Pons (tissue), 1 donor: ENCODE measurements at regions not wholly inside any gene's neighbourhood (a gene's known extent, or its start where the extent isn't known, plus 50 kb on each side); places are given as distances from the start of the nearest gene placed in this dataset.

Experiments
- DNase-seq: peaks from one replicate; pipeline ENCODE4 v3.0.0-alpha.2; 2016; ENCODE audit warnings: low spot score

DNA sequence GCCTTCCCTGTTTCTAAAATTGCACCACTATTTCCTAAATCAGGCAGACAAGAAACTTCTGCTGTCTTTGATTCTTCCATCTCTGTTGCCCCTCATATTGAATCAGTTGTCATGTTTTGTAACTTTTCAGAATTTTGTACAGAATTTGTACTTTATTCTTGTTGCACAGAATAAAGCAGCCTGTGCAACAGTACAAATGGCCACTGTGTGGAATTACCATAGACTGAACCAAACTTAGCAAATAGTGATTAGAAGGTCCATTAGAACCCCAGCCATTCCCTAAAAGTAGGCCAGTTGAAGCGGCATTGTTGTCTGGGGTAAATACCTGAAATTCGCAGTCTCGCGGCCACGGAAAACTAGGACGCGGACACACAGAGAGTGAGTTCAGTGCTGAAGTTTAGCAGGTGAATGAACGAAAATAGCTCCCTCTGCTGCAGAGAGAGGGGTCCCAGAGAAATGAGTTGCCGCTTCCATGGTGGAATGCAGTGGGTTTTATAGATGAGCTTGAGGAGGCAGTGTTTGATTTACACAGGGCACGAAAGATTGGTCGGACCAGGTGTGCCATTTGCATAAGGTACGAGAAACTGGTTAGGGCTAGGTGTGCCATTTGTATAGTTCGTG is 71.8 kb downstream of the C4orf33 start:
- DNase-seq = no peak

DNA sequence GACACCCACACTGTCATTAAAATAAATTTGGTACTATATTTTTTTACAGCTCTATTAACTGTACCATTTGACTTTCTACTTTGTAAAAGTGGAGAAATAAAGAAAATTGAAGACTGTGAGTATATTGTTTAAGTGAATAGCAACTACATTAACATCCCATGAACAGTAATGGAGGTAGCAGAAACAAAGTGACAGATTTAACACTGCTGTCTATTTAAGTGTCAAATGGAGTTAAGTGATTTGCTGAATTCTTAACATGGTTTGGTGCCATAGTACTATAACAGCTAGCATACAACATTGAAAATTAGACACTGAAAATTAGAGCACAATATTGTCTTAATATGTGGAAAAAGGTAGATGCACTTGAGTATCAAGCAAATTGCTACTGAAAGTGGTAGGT is 76.2 kb downstream of the C4orf33 start:
- no peak for DNase-seq

DNA sequence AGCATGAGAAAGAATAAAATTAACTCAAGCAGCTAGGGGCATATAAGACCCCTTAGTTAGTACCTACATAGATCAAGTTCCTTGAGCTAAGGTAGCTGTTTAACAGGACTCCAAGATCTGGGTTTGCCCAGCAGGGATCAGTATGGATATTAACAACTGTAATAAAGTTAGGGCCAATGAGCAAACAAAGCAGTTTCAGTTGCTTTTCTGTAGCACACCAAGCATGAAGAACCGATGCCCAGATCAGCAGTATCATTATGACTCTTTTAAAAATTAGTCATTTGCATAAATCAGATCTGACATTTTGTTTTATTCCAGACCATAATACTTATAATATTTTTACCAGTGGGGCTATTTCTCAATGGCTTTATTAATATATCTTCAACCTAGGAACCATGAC is 80.9 kb downstream of the C4orf33 start:
- no peak for DNase-seq

DNA sequence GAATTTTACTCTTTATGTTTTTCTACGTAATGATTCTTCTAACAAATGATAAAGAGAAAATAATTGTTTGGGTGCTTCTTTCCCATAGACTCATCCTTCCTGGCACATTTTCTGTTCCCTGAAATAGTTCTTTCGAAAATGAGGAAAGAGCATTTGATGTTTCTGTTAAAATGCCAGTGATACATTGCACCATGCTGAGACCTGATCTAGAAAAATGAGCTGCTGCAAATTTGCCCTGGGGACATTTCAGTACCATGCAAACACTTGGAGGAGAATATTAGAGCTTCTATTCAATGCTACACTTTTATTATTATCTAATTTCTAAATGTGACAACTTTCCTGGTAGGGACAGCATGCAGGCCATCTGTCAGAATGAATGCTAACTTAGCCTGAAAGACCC is 83.3 kb downstream of the C4orf33 start:
- DNase-seq = peak; percentile 8

DNA sequence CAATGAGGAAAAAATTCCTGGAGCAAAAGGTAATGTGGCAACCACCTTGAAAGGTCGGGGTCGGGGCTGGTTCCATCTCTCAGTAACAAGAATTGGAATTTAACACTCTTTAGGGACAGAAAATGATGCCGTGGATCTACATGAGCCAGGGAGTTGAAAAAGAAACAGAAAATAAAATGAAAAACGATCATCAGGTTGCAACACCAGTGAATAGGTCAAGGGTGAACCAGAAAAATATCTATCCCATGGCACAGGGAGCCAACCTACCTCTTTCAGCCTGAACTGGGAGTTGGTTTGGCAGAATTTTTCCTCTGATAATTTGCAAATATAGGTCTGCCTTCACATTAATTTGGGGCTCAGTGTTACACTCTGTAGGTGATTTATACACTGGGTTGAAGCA is 93.7 kb downstream of the C4orf33 start:
- no peak for DNase-seq

DNA sequence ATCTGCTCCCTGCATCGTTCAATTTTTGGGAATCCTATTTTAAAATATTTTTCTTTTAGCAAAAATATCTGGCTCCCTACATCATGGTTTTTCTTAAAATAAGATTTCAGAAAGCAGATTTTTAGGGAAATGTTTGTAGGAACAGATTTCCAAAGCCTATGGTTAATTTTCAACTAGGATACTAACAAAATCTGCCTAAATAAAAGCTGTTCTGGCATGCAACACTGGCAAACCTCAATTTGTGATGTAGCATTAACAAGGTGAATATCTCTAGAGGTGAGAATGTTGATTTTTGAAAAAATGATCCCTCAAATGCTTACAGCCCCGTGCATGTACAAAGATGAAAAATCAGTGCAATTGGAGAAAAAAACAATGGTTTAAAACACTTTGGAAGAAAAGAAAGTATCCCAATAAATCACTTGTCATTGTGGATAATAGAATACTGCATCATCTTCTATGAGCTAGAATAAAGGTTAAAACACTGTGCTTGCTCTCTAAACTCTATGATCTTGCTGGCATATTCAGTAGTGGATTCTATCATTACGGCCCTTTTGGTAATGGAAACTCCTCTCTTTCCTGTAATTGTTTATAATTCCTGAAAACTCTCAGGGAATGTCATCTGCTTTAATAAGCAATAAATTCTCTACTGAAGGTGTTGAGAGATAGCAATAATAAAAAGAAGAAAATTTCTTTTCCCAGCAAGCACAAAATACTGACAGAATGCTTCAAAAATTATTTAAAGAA is 97.6 kb downstream of the C4orf33 start:
- DNase-seq = no peak

DNA sequence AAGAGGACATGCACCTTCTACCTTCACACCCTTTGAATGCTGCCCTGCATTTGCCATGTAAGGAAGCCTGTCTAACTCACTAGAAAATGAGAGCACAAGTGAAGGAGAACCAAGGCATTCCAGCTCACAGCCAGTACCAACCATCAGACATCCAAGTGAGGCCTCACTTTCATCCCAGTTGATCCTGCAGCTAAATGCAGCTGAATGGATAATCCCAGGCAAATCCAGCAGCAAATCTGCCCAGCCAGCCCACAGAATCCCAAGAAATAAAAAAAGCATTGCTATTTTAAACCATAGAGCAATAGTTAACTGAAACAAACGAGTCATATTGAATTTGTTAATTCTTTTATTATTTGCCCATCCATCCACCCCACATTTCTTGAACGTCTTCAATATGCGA is 112.5 kb downstream of the C4orf33 start:
- no peak for DNase-seq

DNA sequence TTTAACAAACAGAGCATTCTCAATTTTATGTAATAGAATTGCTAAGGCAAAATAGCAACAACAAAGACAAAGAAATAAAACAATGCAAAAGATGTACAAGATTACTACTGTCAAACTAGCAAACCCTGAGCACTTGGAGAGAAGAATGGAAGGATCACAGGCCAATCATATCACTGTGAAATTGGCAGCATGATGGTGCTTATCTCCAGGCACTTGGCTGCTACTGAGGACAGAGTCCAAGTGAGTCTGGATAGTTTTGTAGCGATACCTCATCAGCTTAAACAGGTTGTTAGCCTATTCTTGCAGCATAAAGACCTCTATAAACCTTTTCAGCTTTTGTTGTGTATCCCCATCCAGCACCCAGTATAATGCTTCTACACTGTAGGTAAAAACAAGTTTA is 117.7 kb downstream of the C4orf33 start:
- no peak for DNase-seq

DNA sequence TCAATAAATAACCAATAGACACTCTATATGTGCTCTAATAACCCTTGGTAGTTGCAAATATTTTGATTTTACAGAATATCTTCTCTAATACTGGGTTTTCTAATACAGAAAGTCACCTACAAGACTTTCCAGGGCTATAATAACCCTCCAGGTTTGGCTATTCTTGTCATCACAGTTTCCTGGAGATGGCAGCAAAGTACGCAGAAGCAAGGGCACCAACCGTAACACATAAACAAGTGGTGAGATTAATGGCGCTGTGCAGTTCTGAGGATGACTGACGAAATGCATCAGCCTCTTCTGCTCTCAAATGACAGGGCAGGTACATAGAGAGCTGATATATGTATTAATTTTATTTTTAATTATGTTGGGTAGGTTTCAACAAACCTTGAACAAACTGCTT is 122.4 kb downstream of the C4orf33 start:
- DNase-seq = peak; percentile 64

DNA sequence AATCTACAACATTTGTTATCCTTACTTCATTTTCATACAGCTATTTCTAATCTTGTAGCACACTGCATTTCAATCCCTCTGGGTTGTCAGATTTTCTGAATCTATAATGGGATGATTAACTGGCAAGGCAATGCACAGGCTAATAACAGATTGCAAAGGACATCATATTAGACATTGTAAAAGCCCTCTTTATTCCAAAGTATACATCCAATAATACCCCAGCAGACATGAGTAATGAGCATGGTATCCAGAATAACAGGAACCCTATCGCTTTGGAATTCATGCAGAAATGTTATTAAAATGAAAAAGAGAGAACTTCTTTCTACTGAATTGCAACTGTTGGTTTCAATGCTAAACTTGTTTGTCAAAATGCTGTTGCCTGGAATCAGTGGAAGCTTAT is 122.9 kb downstream of the C4orf33 start:
- no peak for DNase-seq

DNA sequence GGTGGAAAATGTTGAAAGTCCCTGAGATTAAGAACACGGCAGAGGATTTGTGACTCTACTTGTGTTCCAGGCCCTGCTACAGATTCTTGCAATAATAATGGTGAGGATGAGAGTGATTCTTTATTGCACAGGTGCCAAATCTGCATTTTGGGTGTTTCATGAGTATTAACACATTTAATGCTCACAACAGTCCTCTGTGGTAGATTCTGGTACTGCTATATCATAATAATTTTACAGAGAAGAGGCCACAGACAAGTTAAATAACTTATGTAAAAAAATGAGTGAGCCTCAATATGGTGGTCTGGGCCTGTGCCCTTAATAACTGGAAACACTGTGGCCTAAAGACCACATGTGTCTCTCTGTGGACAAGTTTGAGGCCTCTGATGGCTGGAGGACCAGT is 124.3 kb downstream of the C4orf33 start:
- DNase-seq = no peak

DNA sequence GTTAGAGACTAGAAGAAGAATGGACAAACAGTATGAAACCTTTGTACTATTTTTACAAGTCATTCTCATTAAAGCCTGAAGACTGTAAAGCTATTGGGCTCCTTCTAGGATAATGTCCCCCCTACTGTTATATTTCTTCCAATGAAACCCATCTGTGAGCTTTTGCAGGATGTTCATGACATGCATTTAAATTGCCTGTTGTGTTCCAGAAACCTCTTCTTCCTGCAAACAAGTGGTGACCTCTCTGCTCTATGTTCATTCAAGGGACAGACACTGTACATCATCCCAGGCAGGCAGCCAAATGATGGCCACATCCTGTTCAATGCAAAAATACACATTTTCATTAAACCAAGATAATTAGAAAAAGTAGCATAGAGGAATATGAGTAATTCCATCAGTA is 128.0 kb downstream of the C4orf33 start:
- DNase-seq = no peak

DNA sequence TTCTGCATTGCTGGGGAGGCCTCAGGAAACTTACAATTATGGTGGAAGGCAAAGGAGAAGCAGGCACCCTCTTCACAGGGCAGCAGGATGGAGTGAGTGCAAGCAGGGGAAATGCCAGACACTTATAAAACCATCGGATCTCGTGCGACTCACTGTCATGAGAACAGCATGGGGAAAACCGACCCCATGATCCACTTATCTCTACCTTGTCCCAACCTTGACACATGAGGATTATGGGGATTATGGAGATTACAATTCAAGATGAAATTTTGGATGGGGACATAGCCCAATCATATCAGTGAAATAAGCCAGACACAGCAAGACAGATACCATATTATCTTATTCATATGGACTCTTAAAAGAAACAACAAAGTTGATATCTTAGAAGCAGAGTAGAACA is 134.9 kb downstream of the C4orf33 start:
- no peak for DNase-seq

DNA sequence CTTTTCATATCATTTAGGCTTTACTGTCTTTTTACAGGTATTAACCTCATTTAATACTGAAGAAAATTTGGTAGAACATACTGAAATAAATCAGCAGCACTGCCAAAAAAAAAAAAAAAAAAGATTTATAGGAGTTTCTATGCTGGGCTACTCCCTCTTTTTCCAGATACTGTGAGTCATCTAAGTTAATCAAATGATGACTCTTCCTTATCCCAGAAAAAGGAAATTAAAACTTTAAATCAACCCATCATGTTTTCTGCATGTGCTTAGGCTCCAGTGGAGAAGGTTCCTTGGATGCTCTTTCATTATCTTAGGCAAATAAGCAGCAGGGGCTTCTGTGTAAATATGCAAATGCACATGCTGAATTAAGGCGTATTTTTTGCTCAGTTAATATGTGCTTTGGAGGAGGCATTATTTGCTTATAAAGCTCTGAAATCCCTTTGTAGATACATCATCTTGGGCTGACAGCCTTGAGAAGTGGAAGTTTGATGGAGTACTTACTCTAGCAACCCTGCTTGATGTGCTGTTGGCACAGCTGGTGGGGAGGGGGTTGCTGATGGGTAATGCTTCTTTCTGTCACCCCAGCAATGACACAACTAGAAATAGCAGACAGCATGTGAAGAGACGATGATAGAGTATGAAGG is 136.1 kb downstream of the C4orf33 start:
- no peak for DNase-seq

DNA sequence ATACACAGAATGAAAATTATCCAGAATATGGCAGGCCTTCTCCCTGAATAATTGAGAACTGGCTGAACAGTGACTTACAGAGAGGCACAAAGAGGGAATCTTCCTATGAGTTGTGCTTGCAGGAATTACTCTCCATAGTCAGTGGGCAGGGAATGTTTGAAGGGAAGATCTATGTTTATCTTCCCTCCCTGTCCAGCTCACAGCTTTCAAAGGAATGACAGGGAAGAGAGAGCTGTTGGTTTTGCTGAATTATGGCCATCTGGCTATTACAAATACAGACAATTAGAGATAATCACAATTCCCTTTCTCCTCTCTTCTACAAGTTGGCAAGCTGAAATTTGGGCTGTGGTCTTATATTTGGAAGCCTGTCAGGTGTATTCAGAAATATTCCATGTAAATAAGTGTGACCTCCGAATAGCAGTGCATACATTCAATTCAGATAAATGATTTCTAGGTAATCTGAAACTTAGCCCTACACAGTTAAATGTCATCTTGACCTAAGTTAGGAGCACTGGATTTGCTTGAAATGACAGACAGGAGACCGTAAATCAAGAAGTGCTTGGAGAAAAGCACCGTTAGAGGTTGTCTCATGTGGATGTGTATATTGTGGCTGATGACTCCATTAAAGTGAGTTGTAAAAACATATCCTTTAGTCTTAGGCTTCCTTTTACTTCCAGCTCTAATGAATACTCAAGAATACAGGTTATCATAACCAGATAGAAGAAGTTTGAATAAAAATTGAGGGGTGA is 136.8 kb downstream of the C4orf33 start:
- no peak for DNase-seq

DNA sequence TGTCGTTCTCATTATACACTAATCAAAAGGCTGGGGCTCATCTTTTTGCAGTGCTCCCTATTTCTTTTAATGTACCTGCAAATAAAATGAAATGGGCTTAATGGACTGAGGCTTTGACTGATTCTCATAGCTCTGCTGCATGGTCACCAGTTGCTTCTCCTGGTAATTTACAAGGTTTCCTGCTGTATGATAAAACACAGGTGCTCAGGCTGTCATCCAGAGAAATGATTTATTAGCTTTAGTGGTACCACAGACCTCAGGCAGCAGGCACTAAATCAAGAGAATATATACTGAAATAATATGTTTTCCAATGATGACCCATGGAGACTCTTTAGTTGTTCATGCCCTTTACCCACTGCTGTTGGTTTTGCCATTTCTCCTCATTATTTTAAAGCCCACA is 137.7 kb downstream of the C4orf33 start:
- DNase-seq = no peak

DNA sequence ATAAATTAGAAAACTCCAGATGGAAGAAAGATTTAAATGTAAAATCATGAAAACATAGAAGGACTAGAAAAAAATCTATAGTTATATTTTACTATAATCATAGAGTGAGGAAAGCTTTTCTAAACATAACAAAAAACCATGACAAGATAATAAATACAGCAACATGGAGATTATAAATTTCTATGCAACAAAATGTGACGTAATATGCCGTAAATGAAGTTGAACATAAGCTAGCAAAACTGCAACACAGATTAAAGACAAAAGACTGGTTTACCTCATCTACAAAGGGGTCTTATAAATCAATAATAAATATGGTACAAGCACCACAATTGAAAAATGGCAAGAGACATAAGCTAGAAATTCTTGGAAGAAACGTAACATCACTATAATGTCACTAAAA is 140.4 kb downstream of the C4orf33 start:
- no peak for DNase-seq

DNA sequence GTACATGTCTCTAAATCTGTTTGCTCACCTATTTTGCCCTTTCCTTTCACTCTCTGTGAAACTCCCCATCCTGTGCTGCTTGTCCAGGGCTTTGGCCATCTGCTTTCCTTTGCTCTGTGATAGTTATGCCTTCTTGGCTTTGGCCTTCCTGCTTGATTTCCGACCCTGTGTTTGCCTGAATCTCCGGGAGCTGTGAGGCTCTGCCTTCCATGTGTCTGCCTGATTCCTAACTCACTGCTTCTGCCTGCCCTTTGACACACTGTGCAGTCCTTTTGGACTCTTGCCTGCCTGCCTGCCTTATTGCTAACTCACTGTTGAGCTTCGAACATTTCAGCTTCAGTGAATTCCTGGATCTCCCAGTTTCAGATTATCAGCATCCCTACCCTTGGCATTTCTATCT is 143.1 kb downstream of the C4orf33 start:
- DNase-seq = no peak

DNA sequence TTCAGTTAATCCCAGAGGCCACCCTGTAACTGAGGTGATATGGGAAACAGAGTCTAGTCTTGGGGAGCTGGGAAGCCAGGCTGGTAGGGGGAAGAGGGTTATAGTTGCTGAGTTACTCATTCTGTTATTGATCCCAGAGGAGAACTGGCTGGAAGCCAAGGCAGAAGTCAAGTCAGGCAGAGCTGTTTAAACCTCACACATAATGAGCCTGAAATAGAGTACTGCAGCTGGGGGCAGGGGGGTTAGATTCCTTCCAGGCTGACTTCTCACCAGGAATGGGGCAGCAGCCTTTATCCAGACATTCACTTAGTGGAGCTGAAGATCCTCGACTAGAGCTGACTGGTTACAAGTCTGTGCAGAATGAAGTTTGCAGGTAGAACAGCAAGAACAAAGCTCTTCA is 144.9 kb downstream of the C4orf33 start:
- no peak for DNase-seq

DNA sequence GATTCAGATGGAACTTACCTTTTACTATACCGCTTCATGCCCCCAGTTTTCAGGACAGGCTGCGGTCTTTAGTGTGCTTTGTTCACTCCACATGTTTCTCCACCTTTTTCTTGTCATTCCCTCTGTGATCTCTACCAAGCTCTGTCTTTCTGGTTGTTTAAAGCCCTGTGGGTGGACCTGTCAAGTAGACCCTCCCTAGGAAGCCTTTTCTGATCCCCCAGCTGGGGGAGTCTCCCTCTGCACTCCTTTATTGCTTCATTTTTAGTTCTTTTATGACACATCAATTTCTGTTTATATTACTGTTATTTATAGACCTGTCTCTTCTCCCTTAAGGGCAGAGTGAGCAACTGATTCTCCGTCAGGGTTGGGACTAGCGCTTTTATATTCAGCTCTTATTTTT is 150.2 kb downstream of the C4orf33 start:
- no peak for DNase-seq

DNA sequence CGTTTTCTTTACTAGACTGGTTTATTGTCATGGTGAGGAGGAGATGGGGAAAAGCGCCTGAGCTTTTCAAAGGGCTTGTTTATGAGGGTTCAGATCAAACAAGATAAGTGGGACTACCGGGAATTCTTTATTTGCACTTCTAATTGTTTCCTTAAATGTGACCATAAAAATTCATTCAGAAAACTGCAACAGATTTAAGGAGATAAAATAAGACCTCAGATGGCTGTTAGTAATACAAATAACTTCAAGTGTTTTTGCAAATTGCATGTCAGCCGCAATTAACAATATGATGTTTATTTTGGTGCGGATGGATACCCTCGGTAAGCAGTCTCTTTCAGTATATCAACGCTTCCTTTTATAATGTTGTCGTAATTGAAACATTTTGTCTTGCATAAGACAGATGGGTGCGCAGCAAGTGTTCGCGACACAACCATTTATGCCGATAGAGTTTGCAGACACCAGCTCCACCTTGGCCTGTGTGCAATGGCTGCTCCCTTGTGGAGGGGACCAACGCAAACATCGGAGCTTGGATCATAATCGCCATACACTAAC is 151.0 kb downstream of the C4orf33 start:
- DNase-seq = no peak

DNA sequence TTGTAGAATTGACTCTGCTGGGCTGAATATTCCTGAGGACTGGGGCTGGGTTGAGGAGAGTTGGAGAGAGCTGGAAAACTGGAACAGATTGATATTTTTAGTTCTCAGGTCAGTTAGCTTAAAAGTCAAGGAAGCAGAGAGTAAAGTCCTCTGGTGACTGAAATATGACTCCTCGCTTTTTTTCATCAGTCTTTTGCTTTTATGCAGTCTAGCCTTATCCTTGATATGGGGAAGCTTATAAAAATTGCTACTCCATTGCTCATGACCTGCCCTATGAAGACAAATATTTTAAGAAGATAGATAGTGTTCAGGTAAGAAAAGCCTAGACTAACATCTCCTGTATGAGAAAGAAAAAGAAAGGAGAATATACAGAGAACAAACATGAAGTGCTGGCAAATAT is 152.7 kb downstream of the C4orf33 start:
- DNase-seq = no peak

DNA sequence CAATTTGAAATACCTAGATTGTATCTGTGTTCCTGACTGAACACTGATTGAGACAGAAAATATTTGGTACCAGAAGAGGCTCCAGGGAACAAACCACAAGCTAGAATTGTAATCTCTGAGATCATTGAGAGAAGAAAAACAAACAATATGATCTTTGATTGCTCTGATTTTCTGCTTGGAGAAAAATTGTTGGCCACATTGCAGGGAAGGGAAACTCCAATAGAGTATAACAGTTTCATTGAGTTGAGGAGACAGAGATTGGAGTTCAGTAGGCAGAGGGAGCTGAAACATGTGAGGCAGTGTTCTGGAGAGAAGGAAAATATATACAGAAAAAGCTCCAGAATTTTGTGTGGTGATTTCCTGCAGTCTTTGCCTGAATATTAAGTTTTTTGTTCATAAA is 158.2 kb downstream of the C4orf33 start:
- peak; percentile 45 for DNase-seq
